Lower leg skin (tissue), 4 donors: ENCODE measurements at regions not wholly inside any gene's neighbourhood (a gene's known extent, or its start where the extent isn't known, plus 50 kb on each side); places are given as distances from the start of the nearest gene placed in this dataset.

ENCODE experiments used
- DNase-seq, 2 donors: peaks; one replicate each; pipeline ENCODE4 v3.0.0-alpha.2; 2019; ENCODE audit warnings: low spot score in 2 of 2
- H3K4me3 ChIP-seq: fragments of 200-600 bp; sonication (generic); 2 replicates; pipeline ENCODE4 v1.5.1; 2017; ENCODE audit warnings: mild to moderate bottlenecking, low read depth; ENCODE audit not compliant: poor library complexity, severe bottlenecking
- CTCF ChIP-seq, 3 donors: fragments of 450-650 bp; IDR thresholded peaks; one replicate each; pipeline ENCODE4 v1.5.1; 2016; ENCODE audit warnings: antibody characterized with exemption in 3 of 3, mild to moderate bottlenecking in 3 of 3, moderate library complexity in 2 of 3
- POLR2A ChIP-seq, 2 donors: fragments of 450-650 bp; IDR thresholded peaks; one replicate each; pipeline ENCODE4 v1.6.1; 2016 to 2017; ENCODE audit warnings: antibody characterized with exemption in 2 of 2, mild to moderate bottlenecking in 1 of 2, moderate library complexity in 1 of 2
- WGBS, 2 donors: methylation state at CpG; one replicate each; pipeline ENCODE4 v1.1.5; 2018; 5-methylcytosine and 5-hydroxymethylcytosine counted together
- intact Hi-C: fragments of 100-400 bp; cut with DNase I; formaldehyde crosslinking; loops from one replicate; pipeline ENCODE4 v1.15.0; 2023; ENCODE audit warnings: low total_unique reads

- no peak overlapping the region for H3K4me3 ChIP-seq
- DNase-seq, result no peak
- intact Hi-C loops, result no loop called here
- no peak for TF ChIP-seq POLR2A (IDR thresholded peaks at IDR 0.05)
- no peak for TF ChIP-seq CTCF (IDR thresholded peaks at IDR 0.05)
Measured at GRCh38 chr4:174422893-174423256, 99.4 kb downstream of the HPGD start.

- 79 to 80% methylated on average over 5 of the region's 5 CpGs for WGBS, 2 donors
- intact Hi-C loops, result no loop called here
- no peak for DNase-seq
- TF ChIP-seq CTCF (IDR thresholded peaks at IDR 0.05) (no peak), POLR2A (IDR thresholded peaks at IDR 0.05) (no peak)
- no peak overlapping the region for H3K4me3 ChIP-seq
Measured at GRCh38 chr4:174420316-174420715, 102.0 kb downstream of the HPGD start.

GRCh38 chr4:174418640-174419212, 103.6 kb downstream of the HPGD start:
- no peak for TF ChIP-seq CTCF (IDR thresholded peaks at IDR 0.05)
- no peak for TF ChIP-seq POLR2A (IDR thresholded peaks at IDR 0.05)
- H3K4me3 ChIP-seq, result no peak overlapping the region
- no peak for DNase-seq
- intact Hi-C loops, result no loop called here
- WGBS, 2 donors, result 72 to 74% methylated on average over 4 of the region's 4 CpGs

- no peak for DNase-seq
- TF ChIP-seq POLR2A (IDR thresholded peaks at IDR 0.05), result no peak
- no peak for TF ChIP-seq CTCF (IDR thresholded peaks at IDR 0.05)
- no peak overlapping the region for H3K4me3 ChIP-seq
- intact Hi-C loops, result no loop called here
- WGBS, 2 donors, result 86 to 90% methylated on average over 8 of the region's 8 CpGs
Measured at GRCh38 chr4:174408841-174409552, 113.3 kb downstream of the HPGD start.

GRCh38 chr4:174406383-174406782, 115.9 kb downstream of the HPGD start:
- H3K4me3 ChIP-seq, result no peak overlapping the region
- peak in 1 of 2 donors; percentile 28 for DNase-seq
- intact Hi-C loops, result no loop called here
- TF ChIP-seq POLR2A (IDR thresholded peaks at IDR 0.05), result no peak
- no peak for TF ChIP-seq CTCF (IDR thresholded peaks at IDR 0.05)
- WGBS, 2 donors, result 25 to 35% methylated on average over 3 of the region's 3 CpGs

GRCh38 chr4:174405923-174406322, 116.4 kb downstream of the HPGD start:
- WGBS, 2 donors, result 51 to 55% methylated on average over 3 of the region's 3 CpGs

More at GRCh38 chr4:174405923-174406322, 116.4 kb downstream of the HPGD start:
- intact Hi-C loops, result no loop called here
- DNase-seq, result no peak
- no peak overlapping the region for H3K4me3 ChIP-seq
- TF ChIP-seq POLR2A (IDR thresholded peaks at IDR 0.05) (no peak), CTCF (IDR thresholded peaks at IDR 0.05) (no peak)
